Osteocyte (in vitro differentiated cells): ENCODE measurements at regions not wholly inside any gene's neighbourhood (a gene's known extent, or its start where the extent isn't known, plus 50 kb on each side); places are given as distances from the start of the nearest gene placed in this dataset.

Source experiments
- DNase-seq: peaks from one replicate; pipeline ENCODE4 v3.0.0; 2021; ENCODE audit warnings: mixed read lengths; ENCODE audit not compliant: unreplicated experiment; ENCODE audit errors: extremely low spot score
- H3K27ac Mint-ChIP-seq: one replicate; pipeline ENCODE4 v1.8.0; 2021; ENCODE audit warnings: mild to moderate bottlenecking, mixed read lengths; ENCODE audit not compliant: unreplicated experiment
- H3K27me3 Mint-ChIP-seq: one replicate; pipeline ENCODE4 v1.8.0; 2021; ENCODE audit warnings: mixed read lengths; ENCODE audit not compliant: unreplicated experiment
- H3K36me3 Mint-ChIP-seq: one replicate; pipeline ENCODE4 v1.8.0; 2021; ENCODE audit warnings: mixed read lengths; ENCODE audit not compliant: unreplicated experiment
- H3K4me1 Mint-ChIP-seq: one replicate; pipeline ENCODE4 v1.8.0; 2021; ENCODE audit warnings: mixed read lengths; ENCODE audit not compliant: unreplicated experiment
- H3K4me3 Mint-ChIP-seq: one replicate; pipeline ENCODE4 v1.8.0; 2021; ENCODE audit warnings: mild to moderate bottlenecking, moderate library complexity, mixed read lengths; ENCODE audit not compliant: unreplicated experiment
- H3K9me3 Mint-ChIP-seq: one replicate; pipeline ENCODE4 v1.8.0; 2021; ENCODE audit warnings: mixed read lengths; ENCODE audit not compliant: unreplicated experiment
- TF ChIP-seq, protein P1 (sequence below): fragments of 200-600 bp; sonication (generic); IDR thresholded peaks from 2 replicates; pipeline ENCODE4 v1.5.0; 2021; ENCODE audit warnings: antibody characterized with exemption, mild to moderate bottlenecking, moderate library complexity

DNA sequence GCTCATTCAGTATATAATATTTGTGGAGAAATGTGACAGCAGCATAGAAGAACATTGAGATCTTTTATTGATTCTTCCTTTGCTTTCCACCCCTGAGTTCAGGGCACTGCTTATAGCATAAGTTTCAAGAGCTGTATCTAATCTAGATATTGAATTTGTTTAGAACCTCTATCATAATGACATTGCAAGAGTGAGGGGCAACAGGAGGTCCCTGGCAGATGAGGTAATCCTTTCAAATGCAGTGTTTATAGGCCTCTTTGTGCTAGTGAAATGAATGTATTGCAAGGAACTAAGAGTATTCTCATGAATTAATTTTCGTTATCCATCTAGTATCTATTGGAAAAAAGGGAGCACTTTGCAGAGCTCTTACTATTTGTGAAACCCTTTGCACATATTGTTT, 167.2 kb upstream of the FERD3L start:
- Mint-ChIP-seq H3K4me3 (no peak overlapping the region), H3K27me3 (no peaks in the 10 kb centered on the region), H3K9me3 (no peaks in the 10 kb centered on the region), H3K4me1 (peaks cover 2% of the 10 kb centered on the region), H3K27ac (no peak overlapping the region), H3K36me3 (no peaks in the 10 kb centered on the region)
- TF ChIP-seq, protein P1, sequence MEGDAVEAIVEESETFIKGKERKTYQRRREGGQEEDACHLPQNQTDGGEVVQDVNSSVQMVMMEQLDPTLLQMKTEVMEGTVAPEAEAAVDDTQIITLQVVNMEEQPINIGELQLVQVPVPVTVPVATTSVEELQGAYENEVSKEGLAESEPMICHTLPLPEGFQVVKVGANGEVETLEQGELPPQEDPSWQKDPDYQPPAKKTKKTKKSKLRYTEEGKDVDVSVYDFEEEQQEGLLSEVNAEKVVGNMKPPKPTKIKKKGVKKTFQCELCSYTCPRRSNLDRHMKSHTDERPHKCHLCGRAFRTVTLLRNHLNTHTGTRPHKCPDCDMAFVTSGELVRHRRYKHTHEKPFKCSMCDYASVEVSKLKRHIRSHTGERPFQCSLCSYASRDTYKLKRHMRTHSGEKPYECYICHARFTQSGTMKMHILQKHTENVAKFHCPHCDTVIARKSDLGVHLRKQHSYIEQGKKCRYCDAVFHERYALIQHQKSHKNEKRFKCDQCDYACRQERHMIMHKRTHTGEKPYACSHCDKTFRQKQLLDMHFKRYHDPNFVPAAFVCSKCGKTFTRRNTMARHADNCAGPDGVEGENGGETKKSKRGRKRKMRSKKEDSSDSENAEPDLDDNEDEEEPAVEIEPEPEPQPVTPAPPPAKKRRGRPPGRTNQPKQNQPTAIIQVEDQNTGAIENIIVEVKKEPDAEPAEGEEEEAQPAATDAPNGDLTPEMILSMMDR, result no peak
- no peak for DNase-seq

GRCh38 chr7:19307554-19307953, 162.3 kb upstream of the FERD3L start:
- no peaks in the 10 kb centered on the region for H3K36me3 Mint-ChIP-seq
- H3K4me3 Mint-ChIP-seq, result no peak overlapping the region
- H3K27ac Mint-ChIP-seq, result no peak overlapping the region
- no peak for DNase-seq
- H3K27me3 Mint-ChIP-seq, result no peaks in the 10 kb centered on the region
- H3K4me1 Mint-ChIP-seq, result peaks cover 2% of the 10 kb centered on the region
- no peaks in the 10 kb centered on the region for H3K9me3 Mint-ChIP-seq
- TF ChIP-seq, protein P1, result no peak

DNA sequence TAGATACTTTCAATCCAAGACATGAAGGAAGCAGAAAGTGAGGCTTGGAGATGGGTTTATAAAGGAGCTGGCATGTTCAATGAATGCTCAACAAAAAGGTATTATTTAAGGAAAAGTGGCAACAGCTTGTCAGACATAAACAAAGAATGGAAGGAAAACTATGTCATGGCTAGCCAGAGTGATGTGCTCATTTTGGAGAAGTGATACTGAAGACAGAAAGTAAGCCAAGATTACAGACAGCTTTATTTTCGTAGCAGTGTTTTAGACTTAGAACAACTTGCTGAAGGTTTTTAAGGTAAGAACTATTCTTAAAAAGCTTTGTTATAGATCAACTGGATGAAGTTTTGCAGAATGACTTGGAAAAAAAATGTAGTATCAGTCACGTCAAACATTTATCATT, 160.5 kb upstream of the FERD3L start:
- H3K4me3 Mint-ChIP-seq, result no peak overlapping the region
- H3K27ac Mint-ChIP-seq, result no peak overlapping the region
- H3K4me1 Mint-ChIP-seq, result no peaks in the 10 kb centered on the region
- no peaks in the 10 kb centered on the region for H3K27me3 Mint-ChIP-seq
- H3K9me3 Mint-ChIP-seq, result no peaks in the 10 kb centered on the region
- TF ChIP-seq, protein P1, result no peak
- H3K36me3 Mint-ChIP-seq, result no peaks in the 10 kb centered on the region
- DNase-seq, result no peak

DNA sequence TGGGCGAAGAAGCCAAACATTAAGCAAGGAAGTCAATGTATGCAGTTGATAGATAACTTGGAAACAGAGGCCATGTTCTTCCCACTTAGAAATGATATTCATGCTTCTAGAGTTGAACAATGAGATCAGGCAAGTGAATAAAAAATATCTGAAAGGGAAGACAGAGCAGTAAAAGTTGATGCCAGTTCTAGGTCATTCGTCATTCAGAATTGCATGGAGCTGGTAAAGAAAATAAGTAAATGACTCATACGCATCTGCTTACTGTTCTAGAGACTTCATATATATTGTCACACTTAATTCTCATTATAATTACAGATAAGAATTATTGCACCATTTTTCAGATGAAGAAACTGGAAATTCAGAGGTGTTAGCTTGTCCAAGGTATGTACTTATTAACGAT, 158.9 kb upstream of the FERD3L start:
- Mint-ChIP-seq H3K9me3 (no peaks in the 10 kb centered on the region), H3K27me3 (no peaks in the 10 kb centered on the region), H3K36me3 (no peaks in the 10 kb centered on the region), H3K27ac (no peak overlapping the region), H3K4me3 (no peak overlapping the region), H3K4me1 (no peaks in the 10 kb centered on the region)
- DNase-seq, result no peak
- TF ChIP-seq, protein P1, result no peak

- Mint-ChIP-seq H3K36me3 (no peaks in the 10 kb centered on the region), H3K4me1 (no peaks in the 10 kb centered on the region), H3K27ac (no peak overlapping the region), H3K27me3 (no peaks in the 10 kb centered on the region), H3K9me3 (no peaks in the 10 kb centered on the region), H3K4me3 (no peak overlapping the region)
- TF ChIP-seq, protein P1, result no peak
- DNase-seq, result no peak
Observed at GRCh38 chr7:19302731-19303130, 157.5 kb upstream of the FERD3L start.
